GM04504 (cell line): ENCODE measurements at regions not wholly inside any gene's neighbourhood (a gene's known extent, or its start where the extent isn't known, plus 50 kb on each side); places are given as distances from the start of the nearest gene placed in this dataset.
A peak's percentile ranks its signal among the peaks of the same experiment; 100 is the strongest.

Source experiments
- DNase-seq: peaks from one replicate; pipeline ENCODE4 v3.0.0-alpha.2; 2012; ENCODE audit warnings: low read depth

GRCh38 chr6:21648475-21649050 lies 55.0 kb downstream of the SOX4 start:
- no peak for DNase-seq

- no peak for DNase-seq
Measured at GRCh38 chr6:21653323-21653722, 59.8 kb downstream of the SOX4 start.

DNA sequence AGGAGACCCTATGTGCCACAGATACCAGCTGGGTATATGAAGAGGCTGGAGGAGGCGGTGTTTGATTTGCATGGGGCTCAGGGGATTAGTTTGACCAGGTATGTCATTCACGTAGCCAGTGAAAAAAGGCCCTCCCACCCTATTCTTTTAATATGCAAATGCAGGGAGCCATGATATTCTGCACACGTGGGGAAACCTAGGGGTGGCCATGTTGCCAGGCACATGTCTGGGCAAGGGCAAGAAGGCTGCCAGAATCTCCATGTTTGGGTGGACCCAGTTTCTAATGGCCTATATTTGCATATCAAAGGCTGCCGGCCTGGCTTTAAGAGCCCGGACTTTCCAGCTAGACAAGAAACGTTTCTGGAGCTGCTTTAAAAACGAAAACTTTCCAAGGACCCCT lies 60.4 kb downstream of the SOX4 start:
- no peak for DNase-seq

- no peak for DNase-seq
Measured at GRCh38 chr6:21654361-21654760, 60.8 kb downstream of the SOX4 start.

DNA sequence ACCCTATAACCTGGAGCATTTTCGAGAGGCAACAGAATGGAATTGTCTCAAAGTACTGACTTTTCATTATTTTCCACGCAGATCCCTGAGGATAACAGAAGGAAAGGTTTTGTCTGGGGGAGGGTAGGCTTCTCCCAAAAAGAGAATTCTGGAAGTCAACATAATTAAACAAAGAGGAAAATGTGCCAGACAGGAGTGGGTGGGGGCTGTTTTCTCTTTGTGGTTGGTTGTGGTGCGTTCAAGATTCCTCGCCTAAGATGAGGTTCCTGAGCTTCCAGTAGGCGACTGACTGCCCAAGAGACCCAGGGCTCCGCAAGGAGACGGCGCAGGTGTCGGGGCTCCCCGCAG lies 70.4 kb downstream of the SOX4 start:
- no peak for DNase-seq

DNA sequence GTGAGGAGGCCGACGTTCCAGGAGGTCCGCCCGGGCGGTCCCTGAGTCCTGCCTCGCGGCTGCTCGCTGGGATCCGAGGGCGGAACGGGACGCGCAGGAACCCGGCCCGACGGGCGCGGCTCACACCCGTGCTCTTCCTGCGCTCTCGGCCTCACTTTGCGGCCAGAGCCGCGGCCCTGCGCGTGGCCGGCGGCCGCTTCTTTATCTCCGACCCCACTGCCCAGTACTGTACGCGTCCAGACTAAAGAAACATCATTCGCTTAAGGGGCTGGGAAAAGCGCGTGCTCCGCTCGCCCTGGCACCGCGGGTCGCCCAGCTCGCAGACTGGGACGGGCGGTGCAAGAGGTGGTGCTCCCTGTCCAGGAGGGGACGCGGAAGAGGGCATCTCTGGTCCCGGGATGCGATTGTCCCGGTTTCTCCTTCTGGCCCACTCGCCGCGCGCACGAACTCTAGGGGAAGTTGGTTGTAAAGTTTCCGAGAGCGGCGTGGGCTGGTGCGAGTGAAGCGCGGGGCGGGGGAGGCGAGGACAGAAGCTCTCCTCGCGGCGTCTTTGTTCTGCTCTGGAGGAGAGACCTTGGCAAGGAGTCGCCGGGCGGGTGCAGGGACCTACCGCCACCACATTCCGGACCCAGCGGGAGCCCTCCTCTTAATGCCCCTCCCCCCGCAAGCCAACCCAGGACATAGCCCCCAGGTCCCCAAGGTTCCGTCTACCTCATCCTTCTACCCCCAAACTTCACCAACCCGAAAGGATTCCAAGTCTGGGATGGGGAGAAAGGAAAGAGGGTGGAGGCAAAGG lies 71.0 kb downstream of the SOX4 start:
- no peak for DNase-seq

- DNase-seq = no peak
Measured at GRCh38 chr6:21665110-21665391, 71.5 kb downstream of the SOX4 start.

- DNase-seq = no peak
Measured at GRCh38 chr6:21665392-21666200, 72.0 kb downstream of the SOX4 start.

DNA sequence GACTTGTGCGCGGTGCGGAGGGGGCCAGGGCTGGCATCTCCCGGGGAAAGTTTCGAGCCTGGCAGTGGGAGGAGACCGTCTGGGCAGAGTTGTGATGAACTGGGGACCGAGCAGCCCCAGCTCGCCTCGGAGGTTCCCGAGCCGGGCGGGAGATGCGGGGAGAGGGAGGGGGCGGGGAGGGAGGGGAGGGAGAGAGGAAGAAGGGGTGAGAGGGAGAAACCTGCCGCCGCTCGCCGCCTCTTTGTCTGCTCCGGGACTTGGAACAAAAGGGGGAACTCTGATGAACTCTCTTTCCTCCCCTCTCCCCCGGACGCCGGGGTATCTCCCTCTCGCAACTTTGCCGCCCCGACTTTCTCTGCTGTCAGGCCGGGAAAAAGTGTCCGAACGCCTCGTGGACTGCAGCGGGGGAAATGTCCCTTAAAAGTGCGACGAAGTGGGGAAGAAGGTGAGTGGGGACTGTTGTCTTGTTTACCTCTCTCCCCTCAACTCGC lies 72.7 kb downstream of the SOX4 start:
- no peak for DNase-seq

DNA sequence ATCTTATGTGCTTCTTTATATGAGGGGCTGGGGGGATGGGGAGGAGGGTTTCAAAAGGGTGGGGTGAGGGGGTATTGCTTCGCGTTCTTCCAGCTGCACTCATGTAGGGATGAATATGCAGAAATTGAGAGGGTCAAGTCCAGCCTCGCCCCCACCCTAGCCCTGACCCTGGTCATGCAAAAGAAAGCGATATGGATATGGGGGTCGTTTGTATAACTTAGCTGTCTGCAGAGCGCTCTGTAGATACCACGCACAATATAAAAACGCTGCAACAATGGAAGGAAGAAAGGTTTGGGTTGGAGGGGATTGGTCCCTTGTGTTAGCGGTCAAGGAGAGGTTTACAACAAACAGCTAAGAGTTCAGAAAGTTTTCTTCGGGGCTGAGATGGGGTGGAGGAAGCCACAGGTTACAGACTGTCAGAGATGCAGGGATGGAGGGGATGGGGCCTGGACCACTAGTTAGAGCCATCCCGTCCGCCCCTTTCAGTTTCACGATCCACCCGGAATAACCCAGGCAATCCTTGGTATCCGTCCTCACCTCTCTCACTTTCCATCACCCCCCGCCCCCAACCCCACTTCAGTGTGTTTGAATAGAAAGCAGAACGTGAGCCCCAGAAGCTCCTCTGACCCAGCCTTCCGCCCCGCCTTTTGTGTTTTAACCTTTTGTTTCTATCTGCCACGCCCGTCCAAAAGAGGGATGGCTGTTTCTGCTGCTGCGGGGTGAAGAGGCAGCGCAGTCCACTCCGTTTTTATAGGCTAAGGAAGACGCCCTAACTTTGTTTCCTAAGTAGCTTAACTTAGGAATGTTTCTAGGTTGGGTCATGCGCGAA lies 73.5 kb downstream of the SOX4 start:
- no peak for DNase-seq

- DNase-seq = no peak
Measured at GRCh38 chr6:21668795-21669194, 75.2 kb downstream of the SOX4 start.

GRCh38 chr6:21676769-21677168 lies 83.2 kb downstream of the SOX4 start:
- no peak for DNase-seq

- DNase-seq = no peak
Measured at GRCh38 chr6:21678990-21679389, 85.4 kb downstream of the SOX4 start.

- peak; percentile 28 for DNase-seq
Measured at GRCh38 chr6:21679761-21680265, 86.3 kb downstream of the SOX4 start.

GRCh38 chr6:21680611-21681010 lies 87.1 kb downstream of the SOX4 start:
- DNase-seq = no peak

- DNase-seq = no peak
Measured at GRCh38 chr6:21690489-21690888, 96.9 kb downstream of the SOX4 start.

DNA sequence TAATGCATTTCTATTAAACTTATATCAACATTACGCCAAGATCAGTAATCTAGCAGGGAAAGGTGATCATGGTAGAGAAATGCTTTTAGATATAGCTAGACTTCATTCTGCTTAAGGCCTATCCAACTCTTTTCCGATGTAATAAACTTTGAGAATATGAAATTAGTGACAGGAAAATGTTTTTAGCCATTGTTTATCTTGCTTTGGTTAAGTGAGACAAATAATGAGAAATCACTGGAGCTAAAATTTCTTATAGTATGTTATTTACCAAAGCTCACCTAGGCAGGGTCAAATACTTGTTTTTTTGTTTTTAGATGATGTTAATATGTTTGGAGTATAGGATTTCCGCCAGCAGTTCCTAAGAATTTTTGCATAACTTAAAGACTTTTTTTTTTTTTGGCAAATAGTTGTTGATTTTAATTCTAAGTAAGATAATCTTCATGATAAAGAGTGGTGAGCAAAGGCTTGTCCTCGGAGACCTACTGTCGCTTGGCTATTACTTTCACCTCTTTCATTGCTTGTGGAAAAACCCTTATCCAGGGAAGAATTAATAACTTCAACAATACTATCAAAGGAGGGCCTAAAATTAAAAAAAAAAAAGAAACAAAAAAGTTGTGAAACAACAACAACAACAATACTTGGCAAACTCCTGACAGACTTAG lies 98.3 kb downstream of the SOX4 start:
- no peak for DNase-seq

- DNase-seq = no peak
Measured at GRCh38 chr6:21692721-21693120, 99.2 kb downstream of the SOX4 start.

- DNase-seq = no peak
Measured at GRCh38 chr6:21694168-21694567, 100.6 kb downstream of the SOX4 start.

GRCh38 chr6:21707524-21708319 lies 114.2 kb downstream of the SOX4 start:
- DNase-seq = no peak

DNA sequence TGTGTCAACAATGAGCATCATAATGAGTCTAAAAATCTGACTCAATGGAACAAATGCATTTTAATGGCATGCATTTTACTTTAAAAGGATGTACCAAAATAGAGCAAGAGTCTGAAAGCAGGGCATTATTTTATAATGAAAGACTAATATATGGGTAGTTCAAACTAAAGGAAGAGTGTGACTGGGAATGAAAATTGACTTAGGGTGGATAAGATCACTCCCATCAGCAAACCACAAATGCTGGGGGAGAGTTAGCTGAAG lies 114.7 kb downstream of the SOX4 start:
- no peak for DNase-seq
